Anterior cingulate cortex (tissue), 58 donors: ENCODE measurements at regions not wholly inside any gene's neighbourhood (a gene's known extent, or its start where the extent isn't known, plus 50 kb on each side); places are given as distances from the start of the nearest gene placed in this dataset.

ENCODE experiments used
- DNase-seq, 58 donors: peaks; one replicate each; lab custom pipeline; 2025; lab: John Stamatoyannopoulos, UW

DNA sequence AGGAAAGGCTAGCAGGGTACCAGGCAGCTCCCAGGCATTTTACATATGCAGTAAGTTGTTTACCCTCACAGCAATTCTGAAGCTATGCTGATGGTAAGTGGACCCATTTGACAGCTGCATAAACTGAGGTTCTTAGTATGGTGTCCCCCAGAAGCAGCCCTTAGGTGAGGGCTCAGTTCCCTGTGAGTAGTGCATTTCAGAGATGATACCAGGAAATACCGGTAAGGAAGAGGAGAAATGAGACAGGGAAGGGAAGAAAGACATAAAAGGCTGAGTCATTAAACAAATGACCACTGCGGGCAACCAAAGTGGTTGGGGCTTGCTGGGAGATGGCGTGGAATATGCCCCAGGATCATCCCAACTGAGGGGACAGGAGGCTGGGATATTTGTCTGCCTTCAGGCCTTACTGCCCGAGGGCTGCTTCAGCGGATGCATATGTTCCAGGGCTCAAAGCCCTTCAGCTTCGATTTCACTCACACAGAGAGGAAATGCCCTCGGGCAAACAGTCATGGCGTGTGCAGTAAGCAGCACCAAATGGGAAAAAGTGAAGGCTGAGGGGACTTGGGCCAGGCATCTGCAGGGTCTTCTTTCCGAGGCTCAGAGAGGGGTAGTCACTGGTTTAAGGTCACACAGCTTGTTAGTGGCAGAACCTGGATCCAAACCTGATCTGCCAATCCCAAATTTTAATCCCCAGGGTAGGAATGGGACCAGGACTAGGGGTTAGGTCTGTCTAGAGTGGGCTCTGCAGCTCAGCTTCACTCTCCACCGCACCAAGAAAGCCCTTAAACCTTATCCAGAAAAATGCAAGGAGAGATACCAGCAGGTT is 133.7 kb upstream of the RUNX3 start:
- no peak for DNase-seq

GRCh38 chr1:25062621-25063255 is 132.7 kb upstream of the RUNX3 start:
- no peak for DNase-seq

DNA sequence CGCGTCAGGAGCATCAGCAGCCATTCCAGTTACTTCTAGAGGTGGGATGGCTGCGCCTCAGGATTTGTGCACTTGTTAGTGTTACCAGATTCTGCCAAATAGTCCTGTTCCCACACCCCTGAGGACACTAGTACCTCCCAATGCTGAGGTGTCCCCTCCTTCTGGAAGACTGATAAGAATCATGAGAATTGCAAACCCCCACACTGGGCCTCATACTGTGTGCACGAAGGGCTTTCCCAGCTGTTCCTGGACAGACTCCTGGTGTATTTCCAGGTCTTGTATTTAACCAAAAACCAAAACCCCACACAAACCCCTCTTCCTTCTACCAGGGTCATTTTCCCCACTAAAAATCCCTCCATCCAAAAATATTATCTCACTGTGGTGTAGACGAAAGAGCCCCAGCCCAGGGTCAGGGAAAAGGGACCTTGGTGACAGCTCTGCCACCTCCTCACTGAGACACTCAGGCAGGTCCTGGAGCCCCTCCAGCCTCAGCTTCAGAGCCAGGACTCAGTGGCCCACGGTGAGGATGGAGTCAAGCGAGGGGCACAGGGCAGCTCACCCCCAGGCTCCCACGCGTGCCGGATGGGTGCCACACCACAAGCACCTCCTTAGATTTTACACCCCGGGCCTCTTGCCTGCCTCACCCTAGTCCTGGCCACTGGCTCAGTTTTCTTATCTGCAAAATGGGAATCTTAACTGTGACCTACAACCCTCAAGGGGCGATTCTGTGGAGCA is 131.4 kb upstream of the RUNX3 start:
- DNase-seq: no peak

DNA sequence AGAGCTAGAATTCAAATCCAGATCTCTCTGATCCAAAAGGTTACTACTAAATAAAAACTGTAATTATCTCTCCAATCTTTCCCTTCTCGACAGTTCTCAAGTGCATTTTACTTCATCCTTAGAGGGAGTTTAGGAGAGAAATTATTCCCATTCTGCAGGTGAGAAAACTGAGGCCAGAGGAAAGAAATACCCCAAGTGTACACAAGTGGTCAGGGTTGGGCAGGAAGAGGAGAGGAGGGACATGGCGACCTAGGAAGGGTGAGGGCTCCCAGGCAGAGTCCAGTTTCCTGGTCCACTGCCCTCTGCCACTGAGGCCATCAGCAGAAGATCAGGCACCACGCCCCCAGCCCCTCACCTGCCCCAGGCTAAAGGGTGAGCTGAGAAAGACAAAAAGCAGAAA is 127.1 kb upstream of the RUNX3 start:
- DNase-seq: no peak

- no peak for DNase-seq
Measured at GRCh38 chr1:25056536-25056935, 126.5 kb upstream of the RUNX3 start.

DNA sequence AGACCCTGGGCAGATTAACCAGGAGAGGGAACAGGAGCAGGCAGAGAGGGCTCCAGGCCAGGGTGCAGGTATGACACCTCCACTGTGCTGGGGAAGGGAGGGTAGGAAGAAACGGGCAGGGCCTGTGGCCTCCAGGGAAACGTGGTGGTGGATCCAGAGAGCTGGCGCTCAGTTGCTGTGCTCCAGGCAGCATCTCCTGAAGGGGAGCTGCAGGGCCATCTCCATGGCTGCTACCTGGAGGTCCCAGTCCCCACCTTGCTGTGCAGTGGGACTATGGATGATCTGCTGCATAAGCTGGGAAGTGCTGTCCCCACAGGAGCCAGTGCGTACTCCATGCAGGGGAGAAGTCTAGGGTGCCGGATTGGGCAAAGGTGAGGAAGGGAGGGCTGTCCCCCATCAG is 125.9 kb upstream of the RUNX3 start:
- DNase-seq: no peak

- DNase-seq: no peak
Measured at GRCh38 chr1:25055324-25055780, 125.3 kb upstream of the RUNX3 start.

- DNase-seq: no peak
Measured at GRCh38 chr1:25054526-25055323, 124.6 kb upstream of the RUNX3 start.

DNA sequence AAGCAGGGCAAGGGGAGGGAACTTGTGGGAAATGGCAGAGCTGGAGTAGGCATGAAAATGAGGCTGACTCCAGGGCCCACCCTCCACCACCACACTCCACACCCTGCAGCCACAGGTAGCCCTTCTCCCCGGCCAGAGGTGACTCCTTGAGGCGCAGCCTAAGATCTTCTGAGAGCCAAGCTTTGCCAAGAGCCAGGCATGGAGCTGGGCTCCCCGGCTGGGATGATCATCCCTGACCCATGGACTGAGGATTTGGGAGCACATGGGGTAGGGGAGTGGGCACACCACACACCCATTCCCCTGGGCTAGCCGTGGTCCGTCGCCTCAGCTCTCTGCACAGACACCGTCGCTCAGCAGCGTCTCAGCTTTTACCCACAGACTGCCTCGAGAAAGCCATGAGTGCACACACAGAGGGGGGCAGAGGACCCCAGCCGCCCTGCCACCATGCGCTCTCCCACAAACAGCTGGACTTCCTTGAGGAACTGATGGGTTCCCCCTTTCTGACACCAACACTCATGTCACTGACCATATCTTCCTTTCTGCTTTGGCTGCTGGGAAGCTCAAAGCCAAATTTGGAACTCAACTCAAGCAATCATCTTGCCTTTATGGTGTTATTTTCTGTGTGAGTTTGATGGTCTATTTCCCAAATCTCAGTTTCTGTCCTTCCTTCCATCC is 123.6 kb upstream of the RUNX3 start:
- DNase-seq: no peak

DNA sequence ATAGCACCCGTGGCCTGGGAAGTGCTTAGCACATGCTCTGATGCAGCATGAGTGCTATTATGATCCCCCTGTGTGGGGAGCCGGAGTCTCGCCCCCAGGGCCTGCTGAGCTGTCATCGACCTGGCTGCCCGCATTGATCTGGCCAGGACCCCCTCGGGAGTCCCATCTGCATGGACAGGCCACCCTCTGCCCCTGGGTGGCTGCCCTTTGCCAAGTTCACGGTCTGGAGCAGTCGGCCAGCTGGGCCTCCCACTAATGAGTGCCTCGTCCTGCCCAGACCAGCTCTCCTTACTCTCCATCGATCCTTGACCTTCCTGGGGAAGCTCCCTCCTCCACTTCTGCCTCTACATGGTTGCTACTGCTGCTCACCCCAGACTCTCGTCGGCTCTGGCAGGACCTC is 121.8 kb upstream of the RUNX3 start:
- DNase-seq: no peak

- no peak for DNase-seq
Measured at GRCh38 chr1:25051504-25051903, 121.4 kb upstream of the RUNX3 start.

GRCh38 chr1:25050165-25050564 is 120.1 kb upstream of the RUNX3 start:
- no peak for DNase-seq

DNA sequence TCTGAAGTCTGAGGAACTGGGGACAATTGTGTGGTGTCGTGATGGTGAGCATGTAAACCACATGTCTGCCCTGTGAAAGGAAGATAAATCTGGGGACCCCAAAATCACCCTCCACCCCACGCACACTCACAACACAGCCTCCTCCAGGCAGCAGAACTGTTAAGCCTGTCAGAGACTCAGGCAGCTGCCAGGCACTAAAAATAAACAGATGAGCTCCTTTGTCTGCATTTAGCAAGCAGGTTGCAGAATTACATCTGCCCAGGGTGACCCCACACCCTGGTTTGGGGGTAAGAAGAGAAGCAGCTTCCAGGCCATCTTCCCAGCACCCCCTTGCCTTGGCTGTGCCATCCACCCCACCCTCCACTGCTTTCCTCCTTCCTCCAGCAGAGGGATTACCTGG is 119.1 kb upstream of the RUNX3 start:
- no peak for DNase-seq

DNA sequence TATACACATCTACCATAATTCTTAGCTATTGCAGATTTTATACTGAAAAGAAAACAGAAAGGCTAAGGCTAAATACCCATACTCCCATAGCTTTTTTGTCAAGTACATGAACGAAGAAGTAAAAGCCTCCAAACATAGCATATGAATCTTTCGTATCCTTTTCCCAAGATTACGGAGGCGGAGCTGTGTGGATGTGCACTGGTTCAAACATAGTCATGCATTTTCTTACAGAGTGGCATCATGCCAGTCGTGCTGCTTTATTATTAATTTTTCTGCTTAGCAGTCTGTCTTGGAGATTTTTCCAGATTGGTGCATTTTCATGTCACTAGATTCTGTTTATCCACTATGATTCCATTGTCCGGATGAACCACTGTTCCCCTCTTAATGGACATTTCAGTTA is 118.7 kb upstream of the RUNX3 start:
- peak in 2 of 58 donors; percentile 4 to 11 for DNase-seq

- DNase-seq: no peak
Measured at GRCh38 chr1:25047506-25048240, 117.6 kb upstream of the RUNX3 start.

DNA sequence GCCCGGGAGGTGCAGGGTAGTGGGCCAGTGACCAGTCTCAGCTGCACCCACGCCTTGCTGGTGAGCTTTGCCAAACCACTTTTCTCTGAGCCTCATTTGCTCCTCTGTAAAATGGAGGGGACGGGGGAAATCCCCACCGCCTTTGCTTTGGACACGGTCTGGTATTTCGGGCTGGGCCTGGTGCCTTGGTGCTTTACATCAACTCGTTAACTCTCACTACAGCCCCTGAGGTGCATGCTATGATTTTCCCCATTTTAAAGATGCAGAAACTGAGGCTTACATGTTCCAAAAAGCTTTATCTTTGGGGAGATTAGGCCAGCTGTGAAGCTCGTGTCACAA is 116.1 kb upstream of the RUNX3 start:
- no peak for DNase-seq

DNA sequence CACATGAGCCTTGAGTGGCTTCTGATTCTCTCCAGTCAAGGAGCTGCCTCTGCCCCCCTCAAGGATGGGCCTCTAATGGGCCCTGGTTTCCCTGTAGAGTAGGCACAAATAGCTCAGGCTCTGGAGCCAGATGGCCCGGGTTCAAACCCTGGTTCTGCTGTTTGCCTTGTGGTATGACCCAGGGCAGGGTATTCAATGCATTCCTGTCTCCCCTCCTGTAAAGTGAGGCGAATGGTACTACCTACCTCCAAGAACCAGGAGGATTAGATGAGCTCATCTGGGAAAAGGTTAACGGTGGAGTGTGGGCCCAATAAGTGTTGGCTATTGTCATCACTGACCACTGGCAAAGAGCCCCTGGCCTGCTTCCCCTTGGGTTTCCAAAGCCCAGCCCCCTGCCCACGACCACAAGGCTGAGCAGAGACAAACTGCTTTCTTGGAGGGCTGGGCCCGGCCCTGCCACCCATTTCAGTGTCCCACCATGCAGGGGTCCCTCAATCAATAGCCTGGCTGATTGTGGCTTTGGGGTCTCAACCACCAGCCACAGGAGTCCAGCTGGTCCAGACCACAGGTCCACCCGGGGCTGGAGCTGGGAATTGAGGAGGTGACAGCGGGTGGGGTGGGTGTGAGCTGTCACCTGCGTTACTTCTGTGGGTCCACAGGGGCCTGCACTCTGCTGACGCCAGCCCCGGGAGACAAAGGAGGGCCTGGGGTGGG is 115.6 kb upstream of the RUNX3 start:
- no peak for DNase-seq

DNA sequence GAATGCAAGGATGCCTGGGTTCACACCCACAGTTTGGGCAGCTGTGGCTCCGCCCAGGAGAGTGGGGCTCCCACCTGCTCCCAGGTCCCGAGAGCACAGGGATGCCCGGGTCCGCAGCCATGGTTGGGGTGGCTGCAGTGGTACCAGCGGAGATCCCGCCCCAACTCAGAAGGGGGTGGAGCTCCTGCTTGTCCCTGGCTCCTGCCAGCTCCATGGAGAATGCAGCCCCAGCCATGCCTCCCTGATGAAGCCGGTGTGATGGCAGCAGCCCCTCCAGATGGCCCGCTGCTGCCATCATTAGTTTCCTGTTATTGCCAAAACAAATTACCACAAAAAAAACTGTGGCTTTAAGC is 113.1 kb upstream of the RUNX3 start:
- no peak for DNase-seq
